Epithelial cell of proximal tubule (primary cell): ENCODE measurements at regions not wholly inside any gene's neighbourhood (a gene's known extent, or its start where the extent isn't known, plus 50 kb on each side); places are given as distances from the start of the nearest gene placed in this dataset.
"Not testable (repeated sequence)": the region's sequence is repeated elsewhere in the genome, so short reads cannot be mapped to it uniquely, and the experiment has no call there.

Experiments
- DNase-seq: peaks from one replicate; pipeline ENCODE4 v3.0.0-alpha.2; 2011; ENCODE audit warnings: low read depth
- H3K4me3 ChIP-seq: 2 replicates; pipeline ENCODE4 v1.5.1; 2011; ENCODE audit warnings: low read depth, mild to moderate bottlenecking, low read length
- CTCF ChIP-seq: conservative IDR thresholded peaks from 2 replicates; pipeline ENCODE4 v1.5.1; 2012; ENCODE audit warnings: low read depth, mild to moderate bottlenecking, low read length

GRCh38 chr16:49959552-49960277 lies 65.3 kb upstream of the CNEP1R1 start:
- DNase-seq: no peak
- TF ChIP-seq CTCF: no peak

GRCh38 chr16:49961089-49961488 lies 63.9 kb upstream of the CNEP1R1 start:
- no peak for TF ChIP-seq CTCF
- no peak overlapping the region for H3K4me3 ChIP-seq
- DNase-seq: no peak

More at GRCh38 chr16:49959552-49960277, 65.3 kb upstream of the CNEP1R1 start:
- no peak overlapping the region for H3K4me3 ChIP-seq

- not testable (repeated sequence) for DNase-seq
These were observed 62.5 kb upstream of the CNEP1R1 start for GRCh38 chr16:49962566-49962965.

GRCh38 chr16:49964316-49964715 lies 60.7 kb upstream of the CNEP1R1 start:
- no peak overlapping the region for H3K4me3 ChIP-seq
- no peak for DNase-seq
- TF ChIP-seq CTCF: no peak

More at GRCh38 chr16:49962566-49962965, 62.5 kb upstream of the CNEP1R1 start:
- not testable (repeated sequence) for H3K4me3 ChIP-seq

- TF ChIP-seq CTCF: no peak
- no peak for DNase-seq
- H3K4me3 ChIP-seq: no peak overlapping the region
These were observed 60.1 kb upstream of the CNEP1R1 start for GRCh38 chr16:49964973-49965372.

GRCh38 chr16:49967012-49967559 lies 57.9 kb upstream of the CNEP1R1 start:
- DNase-seq: no peak
- no peak for TF ChIP-seq CTCF
- no peak overlapping the region for H3K4me3 ChIP-seq

- TF ChIP-seq CTCF: no peak
- no peak overlapping the region for H3K4me3 ChIP-seq
- no peak for DNase-seq
These were observed 55.7 kb upstream of the CNEP1R1 start for GRCh38 chr16:49969091-49970030.
